Large intestine (tissue), 3 donors: ENCODE measurements at regions not wholly inside any gene's neighbourhood (a gene's known extent, or its start where the extent isn't known, plus 50 kb on each side); places are given as distances from the start of the nearest gene placed in this dataset.
"Not testable (repeated sequence)": the region's sequence is repeated elsewhere in the genome, so short reads cannot be mapped to it uniquely, and the experiment has no call there.

Experiments used
- DNase-seq, 2 donors: peaks; one replicate each; pipeline versions ENCODE4 v3.0.0 to v3.0.0-alpha.2; 2013
- H3K27ac ChIP-seq: one replicate; pipeline ENCODE4 v1.5.1; 2013; ENCODE audit warnings: low read length
- H3K27me3 ChIP-seq: 2 replicates; pipeline ENCODE4 v1.6.1; 2013; ENCODE audit warnings: low read length; ENCODE audit not compliant: control insufficient read depth, insufficient read depth
- H3K36me3 ChIP-seq: 2 replicates; pipeline ENCODE4 v1.6.1; 2013; ENCODE audit warnings: low read length; ENCODE audit not compliant: control insufficient read depth, insufficient read depth
- H3K4me1 ChIP-seq: one replicate; pipeline ENCODE4 v1.6.1; 2013; ENCODE audit warnings: low read length; ENCODE audit not compliant: control insufficient read depth, insufficient read depth
- H3K4me3 ChIP-seq: one replicate; pipeline ENCODE4 v1.5.1; 2013; ENCODE audit warnings: low read length
- H3K9me3 ChIP-seq: one replicate; pipeline ENCODE4 v1.6.1; 2013; ENCODE audit warnings: mild to moderate bottlenecking, low read depth, low read length, moderate library complexity; ENCODE audit not compliant: control insufficient read depth
- WGBS: methylation state at CpG from one replicate; pipeline ENCODE4 v1.1.5; 2013; ENCODE audit warnings: low lambda C conversion rate; ENCODE audit not compliant: insufficient coverage; 5-methylcytosine and 5-hydroxymethylcytosine counted together

GRCh38 chr12:11498574-11498973, 103.2 kb upstream of the PRB2 start:
- no CpG with 5 or more reads among the region's 3 CpGs for whole genome bisulfite sequencing
- not testable (repeated sequence) for H3K27ac ChIP-seq, H3K4me3 ChIP-seq, DNase-seq, H3K36me3 ChIP-seq, H3K4me1 ChIP-seq
- peaks cover 10% of the 10 kb centered on the region for H3K9me3 ChIP-seq
- peaks cover 18% of the 10 kb centered on the region for H3K27me3 ChIP-seq

GRCh38 chr12:11499806-11500187, 104.4 kb upstream of the PRB2 start:
- no peaks in the 10 kb centered on the region for H3K36me3 ChIP-seq
- no peak overlapping the region for H3K27ac ChIP-seq
- H3K27me3 ChIP-seq = peaks cover 18% of the 10 kb centered on the region
- no CpG with 5 or more reads among the region's 11 CpGs for WGBS
- H3K4me1 ChIP-seq = no peaks in the 10 kb centered on the region
- H3K4me3 ChIP-seq = no peak overlapping the region
- DNase-seq = no peak
- peaks cover 10% of the 10 kb centered on the region for H3K9me3 ChIP-seq

GRCh38 chr12:11500188-11500860, 105.0 kb upstream of the PRB2 start:
- DNase-seq = peak; percentile 68 to 81
- peaks cover 10% of the 10 kb centered on the region for H3K9me3 ChIP-seq
- H3K27me3 ChIP-seq = peaks cover 18% of the 10 kb centered on the region
- H3K4me3 ChIP-seq = no peak overlapping the region
- H3K4me1 ChIP-seq = no peaks in the 10 kb centered on the region
- H3K36me3 ChIP-seq = no peaks in the 10 kb centered on the region
- WGBS = no CpG with 5 or more reads among the region's 62 CpGs
- H3K27ac ChIP-seq = no peak overlapping the region

- no peak overlapping the region for H3K27ac ChIP-seq
- peaks cover 18% of the 10 kb centered on the region for H3K27me3 ChIP-seq
- no peak overlapping the region for H3K4me3 ChIP-seq
- no CpG with 5 or more reads among the region's 14 CpGs for WGBS
- H3K4me1 ChIP-seq = no peaks in the 10 kb centered on the region
- no peaks in the 10 kb centered on the region for H3K36me3 ChIP-seq
- H3K9me3 ChIP-seq = peaks cover 10% of the 10 kb centered on the region
- no peak for DNase-seq
Observed at GRCh38 chr12:11500861-11501230, 105.5 kb upstream of the PRB2 start.

GRCh38 chr12:11508699-11509098, 113.3 kb upstream of the PRB2 start:
- Histone ChIP-seq H3K27ac (no peak overlapping the region), H3K4me1 (no peaks in the 10 kb centered on the region), H3K36me3 (no peaks in the 10 kb centered on the region), H3K27me3 (no peaks in the 10 kb centered on the region), H3K9me3 (no peaks in the 10 kb centered on the region), H3K4me3 (no peak overlapping the region)
- DNase-seq = no peak
- WGBS = no CpG with 5 or more reads among the region's 4 CpGs

- H3K9me3 ChIP-seq = no peaks in the 10 kb centered on the region
- DNase-seq = no peak
- no peaks in the 10 kb centered on the region for H3K27me3 ChIP-seq
- H3K4me3 ChIP-seq = no peak overlapping the region
- no peaks in the 10 kb centered on the region for H3K4me1 ChIP-seq
- no peaks in the 10 kb centered on the region for H3K36me3 ChIP-seq
- no peak overlapping the region for H3K27ac ChIP-seq
- WGBS = no CpG with 5 or more reads among the region's 4 CpGs
Observed at GRCh38 chr12:11509326-11509725, 114.0 kb upstream of the PRB2 start.

GRCh38 chr12:11510671-11511070, 115.3 kb upstream of the PRB2 start:
- Histone ChIP-seq H3K36me3 (no peaks in the 10 kb centered on the region), H3K27ac (no peak overlapping the region), H3K27me3 (no peaks in the 10 kb centered on the region), H3K4me3 (no peak overlapping the region), H3K4me1 (no peaks in the 10 kb centered on the region), H3K9me3 (no peaks in the 10 kb centered on the region)
- 40% methylated on average over 1 of the region's 1 CpG for WGBS
- no peak for DNase-seq

GRCh38 chr12:11513288-11513687, 117.9 kb upstream of the PRB2 start:
- no peak overlapping the region for H3K4me3 ChIP-seq
- WGBS = no CpG with 5 or more reads among the region's 4 CpGs
- no peaks in the 10 kb centered on the region for H3K27me3 ChIP-seq
- H3K9me3 ChIP-seq = no peaks in the 10 kb centered on the region
- no peak overlapping the region for H3K27ac ChIP-seq
- H3K4me1 ChIP-seq = no peaks in the 10 kb centered on the region
- H3K36me3 ChIP-seq = no peaks in the 10 kb centered on the region
- DNase-seq = no peak

- no peaks in the 10 kb centered on the region for H3K4me1 ChIP-seq
- H3K27ac ChIP-seq = no peak overlapping the region
- 75% methylated on average over 2 of the region's 6 CpGs for WGBS
- H3K4me3 ChIP-seq = no peak overlapping the region
- no peak for DNase-seq
- no peaks in the 10 kb centered on the region for H3K36me3 ChIP-seq
- no peaks in the 10 kb centered on the region for H3K9me3 ChIP-seq
- no peaks in the 10 kb centered on the region for H3K27me3 ChIP-seq
Observed at GRCh38 chr12:11517080-11517479, 121.7 kb upstream of the PRB2 start.

- WGBS = no CpG with 5 or more reads among the region's 1 CpG
- Histone ChIP-seq H3K36me3 (no peaks in the 10 kb centered on the region), H3K4me3 (no peak overlapping the region)
Observed at GRCh38 chr12:11524446-11524845, 125.0 kb upstream of the ETV6 start.

GRCh38 chr12:11534064-11534463, 115.4 kb upstream of the ETV6 start:
- Histone ChIP-seq H3K4me3 (no peak overlapping the region), H3K9me3 (no peaks in the 10 kb centered on the region), H3K27ac (no peak overlapping the region), H3K36me3 (no peaks in the 10 kb centered on the region), H3K27me3 (peaks cover 6% of the 10 kb centered on the region), H3K4me1 (no peaks in the 10 kb centered on the region)
- no peak for DNase-seq

More at GRCh38 chr12:11524446-11524845, 125.0 kb upstream of the ETV6 start:
- Histone ChIP-seq H3K4me1 (no peaks in the 10 kb centered on the region), H3K27ac (no peak overlapping the region), H3K27me3 (no peaks in the 10 kb centered on the region), H3K9me3 (no peaks in the 10 kb centered on the region)
- DNase-seq = no peak
